Astrocyte (in vitro differentiated cells and primary cell): ENCODE measurements at regions not wholly inside any gene's neighbourhood (a gene's known extent, or its start where the extent isn't known, plus 50 kb on each side); places are given as distances from the start of the nearest gene placed in this dataset.

Experiments used
- EZH2 ChIP-seq: IDR thresholded peaks from 2 replicates; pipeline ENCODE4 v1.6.1; 2012; ENCODE audit warnings: mild to moderate bottlenecking, low read length, inconsistent platforms; ENCODE audit not compliant: insufficient read depth
- TF ChIP-seq, protein P1 (sequence below): IDR thresholded peaks from 2 replicates; pipeline ENCODE4 v1.5.1; 2011; ENCODE audit warnings: low read depth, mild to moderate bottlenecking, inconsistent platforms, low read length, moderate library complexity; ENCODE audit not compliant: insufficient read depth

DNA sequence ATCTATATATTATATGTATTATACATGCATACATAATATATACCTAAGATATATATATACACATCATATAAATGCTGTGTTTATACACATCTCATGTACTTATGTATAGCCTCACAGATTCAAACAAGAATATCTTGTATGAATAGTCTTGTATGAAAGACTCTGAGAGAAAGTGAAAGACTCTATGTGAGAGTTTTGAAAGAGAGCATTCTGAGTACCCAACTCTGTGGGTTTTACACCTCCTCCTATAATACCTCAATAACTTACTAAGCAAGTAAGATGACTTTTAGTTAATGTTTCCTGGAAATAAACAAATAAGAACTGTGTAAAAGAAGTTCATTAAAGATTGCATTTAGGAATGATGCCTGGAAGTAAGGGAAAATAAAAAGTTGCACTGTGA lies 108.1 kb upstream of the GMNC start:
- TF ChIP-seq, protein P1, sequence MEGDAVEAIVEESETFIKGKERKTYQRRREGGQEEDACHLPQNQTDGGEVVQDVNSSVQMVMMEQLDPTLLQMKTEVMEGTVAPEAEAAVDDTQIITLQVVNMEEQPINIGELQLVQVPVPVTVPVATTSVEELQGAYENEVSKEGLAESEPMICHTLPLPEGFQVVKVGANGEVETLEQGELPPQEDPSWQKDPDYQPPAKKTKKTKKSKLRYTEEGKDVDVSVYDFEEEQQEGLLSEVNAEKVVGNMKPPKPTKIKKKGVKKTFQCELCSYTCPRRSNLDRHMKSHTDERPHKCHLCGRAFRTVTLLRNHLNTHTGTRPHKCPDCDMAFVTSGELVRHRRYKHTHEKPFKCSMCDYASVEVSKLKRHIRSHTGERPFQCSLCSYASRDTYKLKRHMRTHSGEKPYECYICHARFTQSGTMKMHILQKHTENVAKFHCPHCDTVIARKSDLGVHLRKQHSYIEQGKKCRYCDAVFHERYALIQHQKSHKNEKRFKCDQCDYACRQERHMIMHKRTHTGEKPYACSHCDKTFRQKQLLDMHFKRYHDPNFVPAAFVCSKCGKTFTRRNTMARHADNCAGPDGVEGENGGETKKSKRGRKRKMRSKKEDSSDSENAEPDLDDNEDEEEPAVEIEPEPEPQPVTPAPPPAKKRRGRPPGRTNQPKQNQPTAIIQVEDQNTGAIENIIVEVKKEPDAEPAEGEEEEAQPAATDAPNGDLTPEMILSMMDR = no peak
- no peak for TF ChIP-seq EZH2
